HepG2 (cell line): ENCODE measurements at regions not wholly inside any gene's neighbourhood (a gene's known extent, or its start where the extent isn't known, plus 50 kb on each side); places are given as distances from the start of the nearest gene placed in this dataset.

Experiments
- ATAC-seq: fragments of 200-7000 bp; cut with Tn5 transposase; 3 replicates; pipeline ENCODE4 v1.9.1; 2020; ENCODE audit warnings: mild to moderate bottlenecking, moderate library complexity
- BruUV-seq: library from RNA; stranded (reverse); fragments of 400-500 nt; replicated peaks from 2 replicates; lab custom pipeline; 2021; lab: Mats Ljungman, UMichigan
- CTCF ChIA-PET: fragments of 300-600 bp; formaldehyde crosslinking; extraction: SDS; loops from one replicate; lab custom pipeline; 2021; ENCODE audit warnings: low total read pairs, inconsistent platforms, low intra/inter-chr PET ratio; lab: Yijun Ruan, JAX
- POLR2A ChIA-PET: fragments of 350-600 bp; sonication (Branson Sonifier 250); formaldehyde crosslinking; loops from one replicate; lab custom pipeline; 2020; ENCODE audit warnings: antibody characterized with exemption, inconsistent platforms; lab: Yijun Ruan, JAX
- DNase-seq: peaks from one replicate; pipeline ENCODE4 v3.0.0-alpha.2; 2015; ENCODE audit warnings: low spot score
- FAIRE-seq: peaks from 3 replicates; lab custom pipeline; 2011; peaks lifted over from hg19 to GRCh38; lab: Jason Lieb, UNC
- H2AFZ ChIP-seq: one replicate; pipeline ENCODE4 v1.6.1; 2011; ENCODE audit warnings: low read length, inconsistent platforms
- H3K27ac ChIP-seq: fragments of 300-600 bp; 3 replicates; pipeline ENCODE4 v1.8.0; 2011; ENCODE audit warnings: mixed run types, mild to moderate bottlenecking, mixed read lengths, low read length, inconsistent platforms; ENCODE audit not compliant: insufficient read depth; ENCODE audit errors: extremely low read length
- H3K27me3 ChIP-seq, 2 experiments: fragments of 200-600 bp in 1 of 2; 2 replicates in 1 of 2; 3 replicates in 1 of 2; pipeline versions ENCODE4 v1.6.0 to v1.8.0; 2011; ENCODE audit warnings: low read length in 2 of 2, mild to moderate bottlenecking in 2 of 2, moderate library complexity in 2 of 2, inconsistent platforms in 1 of 2; ENCODE audit not compliant: insufficient read depth in 2 of 2, control insufficient read depth in 1 of 2
- H3K36me3 ChIP-seq, 2 experiments: fragments of 200-600 bp in 1 of 2; replicated peaks in 1 of 2; 2 replicates in 1 of 2; 3 replicates in 1 of 2; pipeline versions ENCODE4 v1.5.1 to v1.8.0; 2011; ENCODE audit warnings: low read length in 2 of 2, inconsistent platforms in 1 of 2; ENCODE audit not compliant: insufficient read depth in 2 of 2, control insufficient read depth in 1 of 2
- H3K4me1 ChIP-seq: 2 replicates; pipeline ENCODE4 v1.5.1; 2012; ENCODE audit warnings: low read length, inconsistent platforms; ENCODE audit not compliant: insufficient read depth
- H3K4me2 ChIP-seq: 2 replicates; pipeline ENCODE4 v1.6.0; 2011; ENCODE audit warnings: low read depth, low read length, inconsistent platforms
- H3K4me3 ChIP-seq, 3 experiments: fragments of 200-600 bp in 1 of 3; sonication (generic), shearing (Covaris generic) in 1 of 3; replicated peaks in 1 of 3; 2 replicates each; pipeline ENCODE4 v1.5.1; 2011 to 2016; ENCODE audit warnings: low read length in 3 of 3, inconsistent platforms in 2 of 3, low read depth in 2 of 3, mild to moderate bottlenecking in 2 of 3, control low read depth in 1 of 3, mixed read lengths in 1 of 3; ENCODE audit not compliant: insufficient read depth in 1 of 3
- H3K79me2 ChIP-seq: one replicate; pipeline ENCODE4 v1.6.1; 2011; ENCODE audit warnings: low read length, inconsistent platforms; ENCODE audit not compliant: insufficient read depth
- H3K9ac ChIP-seq: 2 replicates; pipeline ENCODE4 v1.6.0; 2011; ENCODE audit warnings: mild to moderate bottlenecking, low read depth, low read length, inconsistent platforms; ENCODE audit not compliant: insufficient read depth
- H3K9me3 ChIP-seq: 2 replicates; pipeline ENCODE4 v1.5.1; 2012; ENCODE audit warnings: mild to moderate bottlenecking, low read length
- H4K20me1 ChIP-seq: 2 replicates; pipeline ENCODE4 v1.6.0; 2011; ENCODE audit warnings: inconsistent platforms, mild to moderate bottlenecking, low read length, moderate library complexity; ENCODE audit not compliant: insufficient read depth
- FOXC1 ChIP-seq: sonication (generic); formaldehyde crosslinking; IDR thresholded peaks from 2 replicates; pipeline ENCODE4 v1.8.0; 2022; ENCODE audit warnings: mild to moderate bottlenecking, missing genetic modification reagents, borderline replicate concordance
- GABPB1 ChIP-seq: IDR thresholded peaks from 2 replicates; pipeline ENCODE4 v1.6.1; 2016; ENCODE audit warnings: mild to moderate bottlenecking, missing genetic modification reagents, moderate library complexity, missing compliant biosample characterization
- HMGXB4 ChIP-seq, 2 experiments: sonication (generic) in 1 of 2; formaldehyde crosslinking in 1 of 2; IDR thresholded peaks; 2 replicates each; pipeline versions ENCODE4 v1.4.0 to v1.6.1; 2018 to 2020; ENCODE audit warnings: missing genetic modification reagents in 2 of 2, borderline replicate concordance in 1 of 2, low read depth in 1 of 2, mild to moderate bottlenecking in 1 of 2, missing biosample characterization in 1 of 2
- IRX3 ChIP-seq: sonication (generic); formaldehyde crosslinking; IDR thresholded peaks from 2 replicates; pipeline ENCODE4 v1.8.1; 2023; ENCODE audit warnings: mild to moderate bottlenecking, low read depth, missing genetic modification reagents, borderline replicate concordance
- KDM4B ChIP-seq: sonication (generic); formaldehyde crosslinking; IDR thresholded peaks from 2 replicates; pipeline ENCODE4 v1.4.0; 2020; ENCODE audit warnings: missing genetic modification reagents
- MYC ChIP-seq: sonication (generic); formaldehyde crosslinking; IDR thresholded peaks from 2 replicates; pipeline ENCODE4 v1.9.0; 2021; ENCODE audit warnings: missing genetic modification reagents, borderline replicate concordance
- RAD51 ChIP-seq: fragments of 450-650 bp; IDR thresholded peaks from 2 replicates; pipeline ENCODE4 v1.6.1; 2016; ENCODE audit warnings: borderline replicate concordance
- RXRA ChIP-seq: sonication (generic); formaldehyde crosslinking; IDR thresholded peaks from 2 replicates; pipeline ENCODE4 v1.5.1; 2020; ENCODE audit warnings: missing genetic modification reagents
- SYNCRIP ChIP-seq: fragments of 200-400 bp; formaldehyde crosslinking; IDR thresholded peaks from 2 replicates; pipeline ENCODE4 v1.6.1; 2018; ENCODE audit warnings: mild to moderate bottlenecking, low read depth, low read length; ENCODE audit not compliant: insufficient read depth
- ZKSCAN5 ChIP-seq: sonication (generic); formaldehyde crosslinking; IDR thresholded peaks from 2 replicates; pipeline ENCODE4 v1.5.1; 2020; ENCODE audit warnings: mild to moderate bottlenecking, missing genetic modification reagents
- ZNF281 ChIP-seq: sonication (generic); formaldehyde crosslinking; IDR thresholded peaks from 2 replicates; pipeline ENCODE4 v1.4.0; 2020; ENCODE audit warnings: missing genetic modification reagents, borderline replicate concordance
- ZNF761 ChIP-seq: sonication (generic); formaldehyde crosslinking; conservative IDR thresholded peaks from 2 replicates; pipeline ENCODE4 v1.4.0; 2020; ENCODE audit warnings: mild to moderate bottlenecking, missing genetic modification reagents
- ZNF800 ChIP-seq: sonication (generic); formaldehyde crosslinking; IDR thresholded peaks from 2 replicates; pipeline ENCODE4 v1.4.0; 2020; ENCODE audit warnings: missing genetic modification reagents
- WGBS: methylation state at CpG from one replicate; pipeline ENCODE4 v1.1.6; 2017; ENCODE audit warnings: low lambda C conversion rate; 5-methylcytosine and 5-hydroxymethylcytosine counted together
- in situ Hi-C: cut with HindIII; loops from 2 replicates; pipeline ENCODE4 v1.10.0; 2017; ENCODE audit warnings: low pct_unique_long_range_greater_than_20kb; ENCODE audit not compliant: extremely low pct_ligation_motif_present
- intact Hi-C: fragments of 100-400 bp; cut with micrococcal nuclease; formaldehyde crosslinking; loops from one replicate; pipeline ENCODE4 v1.10.0; 2022; ENCODE audit not compliant: unreplicated experiment

- ChIA-PET CTCF (no interaction called here), POLR2A (no interaction called here)
- intact Hi-C loops: no loop called here
- H3K9ac ChIP-seq: no peak overlapping the region
- no peaks in the 10 kb centered on the region for H3K4me1 ChIP-seq
- in situ Hi-C loops: no loop called here
- no peak for FAIRE-seq
- H3K27ac ChIP-seq: no peak overlapping the region
- no peaks in the 10 kb centered on the region for H3K36me3 ChIP-seq
- no peak for DNase-seq
- TF ChIP-seq RXRA (no peak), MYC (CRISPR knock-in tag) (no peak), FOXC1 (CRISPR knock-in tag) (no peak)
- no peaks in the 10 kb centered on the region for H3K79me2 ChIP-seq
- BruUV-seq: no TSS peak
- no peak overlapping the region for H3K4me2 ChIP-seq
- no peaks in the 10 kb centered on the region for H4K20me1 ChIP-seq
- no peak overlapping the region for H3K4me3 ChIP-seq
- H3K27me3 ChIP-seq: no peaks in the 10 kb centered on the region
- peaks cover 70% of the 10 kb centered on the region for H3K9me3 ChIP-seq
- no peak for ATAC-seq
- 17% methylated on average over 2 of the region's 2 CpGs for WGBS
- H2AFZ ChIP-seq: no peak overlapping the region
Observed at GRCh38 chr2:52181080-52181479, 1149.1 kb upstream of the NRXN1 start.

GRCh38 chr2:52178845-52179244 lies 1146.9 kb upstream of the NRXN1 start:
- Histone ChIP-seq H3K4me2 (no peak overlapping the region), H3K36me3 (no peaks in the 10 kb centered on the region), H3K4me3 (no peak overlapping the region), H3K9me3 (peaks cover 79% of the 10 kb centered on the region), H4K20me1 (no peaks in the 10 kb centered on the region), H3K79me2 (no peaks in the 10 kb centered on the region), H3K27me3 (no peaks in the 10 kb centered on the region), H2AFZ (no peak overlapping the region), H3K4me1 (no peaks in the 10 kb centered on the region), H3K27ac (no peak overlapping the region), H3K9ac (no peak overlapping the region)
- no peak for ATAC-seq
- in situ Hi-C loops (no loop called here), intact Hi-C loops (no loop called here)
- no peak for FAIRE-seq
- DNase-seq: no peak
- whole genome bisulfite sequencing: 0% methylated on average over 1 of the region's 1 CpG
- BruUV-seq: no TSS peak
- CTCF ChIA-PET: no interaction called here
- POLR2A ChIA-PET: no interaction called here
- TF ChIP-seq ZKSCAN5 (CRISPR knock-in tag) (no peak), SYNCRIP (no peak), FOXC1 (CRISPR knock-in tag) (no peak), ZNF281 (CRISPR knock-in tag) (no peak), KDM4B (CRISPR knock-in tag) (no peak), IRX3 (CRISPR knock-in tag) (no peak), ZNF761 (CRISPR knock-in tag) (no peak), RAD51 (no peak), GABPB1 (CRISPR knock-in tag) (no peak), ZNF800 (no peak), HMGXB4 (CRISPR knock-in tag; IDR thresholded peaks at IDR 0.05; ENCODE audit: borderline replicate concordance in 1 of 2, low read depth in 1 of 2) (no peak)
